ENCODE measurements at regions not wholly inside any gene's neighbourhood (a gene's known extent, or its start where the extent isn't known, plus 50 kb on each side); places are given as distances from the start of the nearest gene placed in this dataset.

- Histone ChIP-seq H3K27ac (ENCODE audit: low read depth, low read length) (no peak overlapping the region), H3K36me3 (ENCODE audit: control insufficient read depth in 1 of 2, insufficient read depth in 2 of 2, low read length in 2 of 2) (no peaks in the 10 kb centered on the region), H3K9me3 (ENCODE audit: control insufficient read depth in 1 of 2, insufficient read depth in 1 of 2, low read depth in 1 of 2, low read length in 2 of 2) (no peaks in the 10 kb centered on the region), H3K79me2 (ENCODE audit: insufficient read depth, low read length) (no peaks in the 10 kb centered on the region), H3K4me2 (ENCODE audit: low read length) (no peak overlapping the region), H3K27me3 (ENCODE audit: insufficient read depth, low read length) (peaks cover 23% of the 10 kb centered on the region), H4K20me1 (ENCODE audit: insufficient read depth) (no peaks in the 10 kb centered on the region), H3K9me2 (ENCODE audit: insufficient read depth) (no peaks in the 10 kb centered on the region), H2AFZ (ENCODE audit: low read depth, low read length, poor library complexity, severe bottlenecking) (no peak overlapping the region), H3K4me3 (replicated peaks in 1 of 2; ENCODE audit: low read depth in 1 of 2, low read length in 2 of 2) (no peak overlapping the region), H3K4me1 (ENCODE audit: control insufficient read depth in 1 of 2, insufficient read depth in 2 of 2, low read length in 2 of 2) (no peaks in the 10 kb centered on the region), H3K9ac (ENCODE audit: low read length) (no peak overlapping the region)
- TF ChIP-seq SP1 (IDR thresholded peaks at IDR 0.05; ENCODE audit: low read depth), result no peak
- no peak for TF ChIP-seq POLR2A (IDR thresholded peaks at IDR 0.05; ENCODE audit: borderline replicate concordance, extremely low read depth, insufficient read depth, insufficient read length)
- no peak for TF ChIP-seq CBX3 (IDR thresholded peaks at IDR 0.05; ENCODE audit: low read depth)
- TF ChIP-seq POLR2AphosphoS5 (IDR thresholded peaks at IDR 0.05; ENCODE audit: low read depth, low read length), result no peak
- TF ChIP-seq, protein P1, sequence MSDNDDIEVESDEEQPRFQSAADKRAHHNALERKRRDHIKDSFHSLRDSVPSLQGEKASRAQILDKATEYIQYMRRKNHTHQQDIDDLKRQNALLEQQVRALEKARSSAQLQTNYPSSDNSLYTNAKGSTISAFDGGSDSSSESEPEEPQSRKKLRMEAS (IDR thresholded peaks at IDR 0.05), result no peak
- no peak for ATAC-seq
- POLR2A ChIA-PET, result no interaction called here
- RAD21 ChIA-PET (ENCODE audit: low non-redundant PET in 1 of 2, low total read pairs in 2 of 2, uncharacterized antibody in 2 of 2, unreplicated experiment in 2 of 2), result no interaction called here
- intact Hi-C loops (cut with micrococcal nuclease), result no loop called here
- CTCF ChIA-PET, result no interaction called here
- no TSS peak for BruUV-seq (replicated peaks)
- DNase-seq (ENCODE audit: low read depth, low spot score), result no peak
Measured at GRCh38 chr1:29746076-29746665, 509.8 kb downstream of the PTPRU start.

DNA sequence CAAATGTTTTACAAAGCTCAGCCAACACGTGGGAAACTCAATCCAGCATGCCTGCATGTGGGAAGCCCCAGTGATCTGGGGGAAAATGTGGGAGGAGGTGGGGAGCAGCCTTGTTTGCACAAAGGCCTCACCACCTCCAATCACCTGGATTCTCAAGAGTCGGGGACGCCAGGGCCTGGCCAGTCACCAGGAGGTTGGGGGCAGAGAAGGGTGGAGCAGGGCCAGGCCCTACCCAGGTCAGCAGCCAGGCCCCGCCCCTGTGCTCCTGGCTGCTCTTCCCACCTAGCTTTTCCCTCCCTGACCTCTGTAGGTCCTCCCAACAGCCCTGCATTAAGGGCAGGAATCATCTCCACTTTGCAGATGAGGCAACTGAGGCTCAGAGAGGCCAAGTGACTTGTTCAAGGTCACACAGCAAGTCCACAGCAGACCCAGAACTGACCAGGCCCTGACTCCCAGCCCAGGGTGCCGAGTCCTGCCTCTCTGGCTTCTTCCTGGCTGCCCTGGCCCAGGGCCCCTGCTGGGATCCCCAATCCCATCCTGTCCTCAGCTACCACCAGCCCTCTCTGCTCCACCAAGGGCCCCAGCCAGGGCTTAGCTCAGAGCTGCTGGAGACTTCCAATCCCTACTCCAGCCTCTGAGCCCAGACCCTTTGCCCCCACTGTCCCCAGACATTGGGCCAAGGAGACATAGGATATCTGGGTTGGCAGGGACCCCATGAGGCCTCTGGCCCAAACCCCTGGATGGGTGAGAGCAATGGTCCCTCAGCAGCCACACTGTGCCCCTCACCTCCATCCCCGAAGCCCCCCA lies 508.6 kb downstream of the PTPRU start:
- H3K9me2 ChIP-seq (ENCODE audit: insufficient read depth), result no peaks in the 10 kb centered on the region
- ATAC-seq (no peak), DNase-seq (ENCODE audit: low read depth, low spot score) (no peak)
- H3K4me3 ChIP-seq (replicated peaks in 1 of 2; ENCODE audit: low read depth in 1 of 2, low read length in 2 of 2), result no peak overlapping the region
- ChIA-PET CTCF (no interaction called here), RAD21 (ENCODE audit: low non-redundant PET in 1 of 2, low total read pairs in 2 of 2, uncharacterized antibody in 2 of 2, unreplicated experiment in 2 of 2) (no interaction called here), POLR2A (no interaction called here)
- H3K4me2 ChIP-seq (ENCODE audit: low read length), result no peak overlapping the region
- H4K20me1 ChIP-seq (ENCODE audit: insufficient read depth), result no peaks in the 10 kb centered on the region
- intact Hi-C loops (cut with micrococcal nuclease), result no loop called here
- no peak overlapping the region for H2AFZ ChIP-seq (ENCODE audit: low read depth, low read length, poor library complexity, severe bottlenecking)
- H3K9me3 ChIP-seq (ENCODE audit: control insufficient read depth in 1 of 2, insufficient read depth in 1 of 2, low read depth in 1 of 2, low read length in 2 of 2), result no peaks in the 10 kb centered on the region
- H3K9ac ChIP-seq (ENCODE audit: low read length), result no peak overlapping the region
- peaks cover 36% of the 10 kb centered on the region for H3K27me3 ChIP-seq (ENCODE audit: insufficient read depth, low read length)
- no peaks in the 10 kb centered on the region for H3K79me2 ChIP-seq (ENCODE audit: insufficient read depth, low read length)
- H3K4me1 ChIP-seq (ENCODE audit: control insufficient read depth in 1 of 2, insufficient read depth in 2 of 2, low read length in 2 of 2), result no peaks in the 10 kb centered on the region
- no TSS peak for BruUV-seq (replicated peaks)
- H3K36me3 ChIP-seq (ENCODE audit: control insufficient read depth in 1 of 2, insufficient read depth in 2 of 2, low read length in 2 of 2), result no peaks in the 10 kb centered on the region
- no peak overlapping the region for H3K27ac ChIP-seq (ENCODE audit: low read depth, low read length)
- no peak for TF ChIP-seq CEBPB (IDR thresholded peaks at IDR 0.05; ENCODE audit: low read depth)
- TF ChIP-seq ZBTB33 (IDR thresholded peaks at IDR 0.05; ENCODE audit: extremely low read depth, insufficient replicate concordance, low read length), result no peak
- TF ChIP-seq ATF3 (IDR thresholded peaks at IDR 0.05), result no peak
- no peak for TF ChIP-seq JUND (IDR thresholded peaks at IDR 0.05)
- TF ChIP-seq ZNF274 (IDR thresholded peaks at IDR 0.05; ENCODE audit: low read depth, low read length), result no peak
- TF ChIP-seq EZH2phosphoT487 (IDR thresholded peaks at IDR 0.05; ENCODE audit: borderline replicate concordance), result no peak
- TF ChIP-seq REST (IDR thresholded peaks at IDR 0.05; ENCODE audit: low read depth), result no peak
- no peak for TF ChIP-seq TCF7L2 (IDR thresholded peaks at IDR 0.05; ENCODE audit: borderline replicate concordance, extremely low read depth, insufficient read depth, insufficient read length)

Data from HCT116 (cell line).